Small intestine (tissue), 7 donors: ENCODE measurements at regions not wholly inside any gene's neighbourhood (a gene's known extent, or its start where the extent isn't known, plus 50 kb on each side); places are given as distances from the start of the nearest gene placed in this dataset.

Source experiments
- DNase-seq, 2 donors: peaks; one replicate each; pipeline versions ENCODE4 v3.0.0 to v3.0.0-alpha.2; 2013
- FAIRE-seq: peaks from 2 replicates; lab custom pipeline; 2012; peaks lifted over from hg19 to GRCh38; lab: Jason Lieb, UNC
- H3K27ac ChIP-seq, 3 donors: one replicate each; pipeline ENCODE4 v1.5.1; 2013; ENCODE audit warnings: low read length in 2 of 3, mild to moderate bottlenecking in 2 of 3, control low read depth in 1 of 3, inconsistent platforms in 1 of 3, low read depth in 1 of 3, moderate library complexity in 1 of 3
- H3K27me3 ChIP-seq, 3 donors: one replicate each; pipeline ENCODE4 v1.6.1; 2013; ENCODE audit warnings: low read length in 3 of 3, inconsistent platforms in 1 of 3; ENCODE audit not compliant: control insufficient read depth in 3 of 3, insufficient read depth in 3 of 3
- H3K36me3 ChIP-seq, 3 donors: one replicate each; pipeline ENCODE4 v1.6.1; 2013; ENCODE audit warnings: low read length in 3 of 3, inconsistent platforms in 1 of 3, low read depth in 1 of 3, mild to moderate bottlenecking in 1 of 3, moderate library complexity in 1 of 3; ENCODE audit not compliant: control insufficient read depth in 3 of 3, insufficient read depth in 2 of 3
- H3K4me1 ChIP-seq, 3 donors: one replicate each; pipeline ENCODE4 v1.6.1; 2013; ENCODE audit warnings: low read length in 2 of 3, inconsistent platforms in 1 of 3, low read depth in 1 of 3, mild to moderate bottlenecking in 1 of 3, moderate library complexity in 1 of 3; ENCODE audit not compliant: control insufficient read depth in 3 of 3, insufficient read depth in 2 of 3
- H3K4me3 ChIP-seq, 3 donors: one replicate each; pipeline ENCODE4 v1.5.1; 2013; ENCODE audit warnings: low read length in 3 of 3, control low read depth in 1 of 3, inconsistent platforms in 1 of 3, low read depth in 1 of 3, mild to moderate bottlenecking in 1 of 3, moderate library complexity in 1 of 3
- H3K9me3 ChIP-seq, 2 donors: one replicate each; pipeline ENCODE4 v1.6.1; 2013; ENCODE audit warnings: low read depth in 1 of 2, low read length in 1 of 2; ENCODE audit not compliant: control insufficient read depth in 2 of 2, insufficient read depth in 1 of 2
- WGBS, 3 donors: extraction: QIAGEN DNeasy Blood & Tissue Kit; methylation state at CpG; one replicate each; pipeline ENCODE4 v1.1.7; 2013; 5-methylcytosine and 5-hydroxymethylcytosine counted together
- donor health status: healthy with polysubstance abuse.
- donor health status: control.
- donor health status: control.
- donor health status: Bipolar disorder and iron deficiency.
- donor health status: healthy.

GRCh38 chr2:128639693-128640092 lies 321.0 kb upstream of the HS6ST1 start:
- Histone ChIP-seq H3K27ac (no peak overlapping the region), H3K4me3 (no peak overlapping the region), H3K4me1 (no peaks in the 10 kb centered on the region), H3K27me3 (no peaks in the 10 kb centered on the region), H3K36me3 (no peaks in the 10 kb centered on the region), H3K9me3 (no peaks in the 10 kb centered on the region)
- DNase-seq (no peak), FAIRE-seq (no peak)
- WGBS, 3 donors: 82 to 89% (median 86%) methylated on average over 11 of the region's 11 CpGs

GRCh38 chr2:128640166-128640844 lies 321.6 kb upstream of the HS6ST1 start:
- 84 to 90% (median 90%) methylated on average over 4 of the region's 4 CpGs for whole genome bisulfite sequencing, 3 donors
- Histone ChIP-seq H3K4me1 (no peaks in the 10 kb centered on the region), H3K9me3 (no peaks in the 10 kb centered on the region), H3K4me3 (no peak overlapping the region), H3K36me3 (no peaks in the 10 kb centered on the region), H3K27me3 (no peaks in the 10 kb centered on the region), H3K27ac (no peak overlapping the region)
- FAIRE-seq (no peak), DNase-seq (no peak)

- 59 to 81% (median 65%) methylated on average over 6 of the region's 6 CpGs for WGBS, 3 donors
- H3K36me3 ChIP-seq: no peaks in the 10 kb centered on the region
- H3K27ac ChIP-seq: no peak overlapping the region
- DNase-seq (no peak), FAIRE-seq (no peak)
- H3K9me3 ChIP-seq: no peaks in the 10 kb centered on the region
- no peak overlapping the region for H3K4me3 ChIP-seq
- H3K4me1 ChIP-seq: no peaks in the 10 kb centered on the region
- H3K27me3 ChIP-seq: peaks cover 0 to 4% (median 0%) of the 10 kb centered on the region in 3 donors
Observed at GRCh38 chr2:128640845-128641360, 322.2 kb upstream of the HS6ST1 start.

GRCh38 chr2:128641421-128642080 lies 322.9 kb upstream of the HS6ST1 start:
- FAIRE-seq: no peak
- 70 to 82% (median 82%) methylated on average over 11 of the region's 11 CpGs for WGBS, 3 donors
- Histone ChIP-seq H3K36me3 (no peaks in the 10 kb centered on the region), H3K9me3 (no peaks in the 10 kb centered on the region), H3K27ac (no peak overlapping the region), H3K27me3 (peaks cover 0 to 4% (median 0%) of the 10 kb centered on the region in 3 donors), H3K4me3 (no peak overlapping the region), H3K4me1 (no peaks in the 10 kb centered on the region)
- DNase-seq: no peak

GRCh38 chr2:128642316-128642715 lies 323.6 kb upstream of the HS6ST1 start:
- Histone ChIP-seq H3K9me3 (no peaks in the 10 kb centered on the region), H3K4me3 (no peak overlapping the region), H3K36me3 (no peaks in the 10 kb centered on the region), H3K27me3 (peaks cover 0 to 4% (median 0%) of the 10 kb centered on the region in 3 donors), H3K27ac (no peak overlapping the region), H3K4me1 (no peaks in the 10 kb centered on the region)
- FAIRE-seq (no peak), DNase-seq (no peak)
- WGBS, 3 donors: 74 to 82% (median 80%) methylated on average over 5 of the region's 5 CpGs

- DNase-seq: no peak
- Histone ChIP-seq H3K36me3 (no peaks in the 10 kb centered on the region), H3K4me3 (no peak overlapping the region), H3K9me3 (no peaks in the 10 kb centered on the region), H3K27ac (no peak overlapping the region), H3K27me3 (peaks cover 0 to 4% (median 0%) of the 10 kb centered on the region in 3 donors), H3K4me1 (no peaks in the 10 kb centered on the region)
- 68 to 75% (median 70%) methylated on average over 5 of the region's 5 CpGs for WGBS, 3 donors
- no peak for FAIRE-seq
Observed at GRCh38 chr2:128642821-128643220, 324.2 kb upstream of the HS6ST1 start.

GRCh38 chr2:128643221-128644065 lies 324.8 kb upstream of the HS6ST1 start:
- no peaks in the 10 kb centered on the region for H3K4me1 ChIP-seq
- H3K27me3 ChIP-seq: peaks cover 0 to 4% (median 0%) of the 10 kb centered on the region in 3 donors
- H3K4me3 ChIP-seq: no peak overlapping the region
- H3K27ac ChIP-seq: no peak overlapping the region
- no peaks in the 10 kb centered on the region for H3K36me3 ChIP-seq
- H3K9me3 ChIP-seq: no peaks in the 10 kb centered on the region
- FAIRE-seq: no peak
- 79 to 83% (median 80%) methylated on average over 7 of the region's 7 CpGs for WGBS, 3 donors
- DNase-seq: no peak

GRCh38 chr2:128644156-128644555 lies 325.5 kb upstream of the HS6ST1 start:
- peaks cover 0 to 4% (median 0%) of the 10 kb centered on the region in 3 donors for H3K27me3 ChIP-seq
- H3K4me1 ChIP-seq: no peaks in the 10 kb centered on the region
- WGBS, 3 donors: 62 to 72% (median 65%) methylated on average over 6 of the region's 6 CpGs
- no peak overlapping the region for H3K4me3 ChIP-seq
- no peak overlapping the region for H3K27ac ChIP-seq
- DNase-seq: no peak
- H3K36me3 ChIP-seq: no peaks in the 10 kb centered on the region
- H3K9me3 ChIP-seq: no peaks in the 10 kb centered on the region
- no peak for FAIRE-seq
